HG03025 (cell line): ENCODE measurements at regions not wholly inside any gene's neighbourhood (a gene's known extent, or its start where the extent isn't known, plus 50 kb on each side); places are given as distances from the start of the nearest gene placed in this dataset.

Experiments
- ATAC-seq: cut with Tn5 transposase; IDR thresholded peaks from one replicate; pipeline ENCODE4 v1.9.1; 2021; ENCODE audit warnings: mild to moderate bottlenecking, moderate library complexity; ENCODE audit not compliant: unreplicated experiment, low FRiP score

DNA sequence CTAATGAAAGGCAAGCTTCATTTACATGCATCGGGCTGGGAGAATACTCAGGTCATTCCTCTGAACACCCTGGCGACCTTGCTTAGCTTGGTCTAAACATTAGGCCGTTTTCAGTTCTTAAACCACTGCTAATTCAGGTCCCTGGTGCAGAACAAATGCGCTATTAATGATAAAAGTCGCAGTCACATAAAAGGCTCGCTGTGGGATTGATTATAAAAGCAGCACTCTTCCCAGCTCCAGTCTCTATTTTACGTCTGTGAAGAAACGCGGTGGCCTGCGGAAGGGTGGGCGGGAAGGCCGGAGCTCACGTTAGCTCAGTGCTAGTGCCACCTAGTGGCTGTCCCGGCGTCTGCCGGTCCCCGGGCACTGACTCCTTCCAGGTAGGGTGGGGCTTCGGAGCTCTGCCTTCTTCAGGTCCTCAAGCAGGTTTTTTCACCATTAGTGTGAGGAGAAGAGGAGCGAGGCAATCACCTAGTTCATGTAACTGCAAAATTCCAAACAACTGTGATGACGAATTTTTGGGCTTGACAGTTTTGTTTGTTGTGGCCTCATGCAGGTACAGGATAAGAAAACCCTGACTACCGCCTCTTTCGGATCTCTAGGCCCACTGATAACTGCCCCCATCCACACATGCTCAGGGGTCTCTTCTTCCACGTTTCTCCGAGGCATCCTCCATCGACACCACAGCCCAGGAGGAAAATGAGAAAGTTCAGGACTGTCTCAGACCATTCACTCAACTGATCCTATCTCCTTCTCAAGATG lies 66.5 kb upstream of the CLMP start:
- no peak for ATAC-seq

DNA sequence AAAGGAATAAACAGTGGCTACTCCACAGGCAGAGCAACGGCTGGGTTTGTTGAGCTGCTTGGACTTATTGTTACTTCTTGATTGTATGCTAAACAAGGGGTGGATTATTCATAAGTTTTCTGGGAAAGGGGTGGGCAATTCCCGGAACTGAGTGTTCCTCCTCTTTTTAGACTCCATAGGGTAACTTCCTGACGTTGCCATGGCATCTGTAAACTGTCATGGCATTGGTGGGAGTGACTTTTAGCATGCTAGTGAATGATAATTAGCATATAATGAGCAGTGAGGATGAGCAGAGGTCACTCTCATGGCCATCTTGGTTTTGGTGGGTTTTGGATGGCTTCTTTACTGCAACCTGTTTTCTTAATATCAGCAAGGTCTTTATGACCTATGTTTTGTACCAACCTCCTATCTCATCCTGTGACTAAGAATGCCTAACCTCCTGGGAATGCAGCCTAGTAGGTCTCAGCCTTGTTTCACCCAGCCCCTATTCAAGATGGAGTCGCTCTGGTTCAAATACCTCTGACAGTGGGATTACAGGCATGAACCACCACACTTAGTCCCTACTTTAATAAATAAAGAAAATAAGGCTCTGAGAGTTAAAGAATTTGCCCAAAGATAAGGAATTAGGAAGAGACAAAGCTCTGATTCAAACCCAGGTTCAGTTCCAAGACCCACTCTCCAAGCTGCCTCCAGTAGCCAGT lies 65.6 kb upstream of the CLMP start:
- no peak for ATAC-seq

DNA sequence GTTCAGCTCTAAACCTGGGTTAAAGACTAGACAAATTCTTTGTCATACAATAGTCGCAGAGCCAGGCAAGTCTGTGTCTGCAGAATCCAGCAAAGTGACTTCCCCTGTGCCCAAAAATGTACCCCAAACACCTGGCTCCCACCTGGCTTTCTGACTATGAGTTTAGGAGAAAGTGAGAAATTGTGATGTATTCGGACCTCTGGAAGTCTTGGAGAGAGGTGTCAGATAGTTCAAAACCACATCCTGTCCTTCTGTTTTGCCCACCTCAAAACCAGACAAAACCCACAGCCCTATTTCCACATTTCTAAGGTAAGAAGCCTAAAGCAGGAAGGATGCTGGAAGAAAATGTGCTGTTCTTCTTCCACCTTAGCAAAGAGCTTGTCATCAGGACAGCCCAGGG lies 63.8 kb upstream of the CLMP start:
- ATAC-seq: no peak

DNA sequence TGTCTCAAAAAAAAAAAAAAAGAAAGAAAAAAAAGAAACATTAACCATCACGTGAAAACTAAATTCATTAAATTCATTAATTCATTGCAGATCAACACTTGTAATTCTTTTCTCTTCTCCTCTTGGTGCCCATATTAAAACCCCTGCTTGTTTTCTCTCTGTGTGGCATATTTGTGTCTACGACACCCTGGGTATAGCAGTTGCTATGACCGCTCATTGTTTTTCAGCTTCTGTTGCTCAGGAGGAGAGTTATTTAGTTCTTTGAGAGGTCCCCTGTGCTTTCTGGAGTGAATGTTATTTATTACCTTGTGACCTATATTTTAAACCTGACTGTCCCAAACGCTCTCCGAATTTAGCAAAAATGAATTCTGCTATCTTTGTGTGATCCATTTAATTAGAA lies 62.3 kb upstream of the CLMP start:
- ATAC-seq: no peak

DNA sequence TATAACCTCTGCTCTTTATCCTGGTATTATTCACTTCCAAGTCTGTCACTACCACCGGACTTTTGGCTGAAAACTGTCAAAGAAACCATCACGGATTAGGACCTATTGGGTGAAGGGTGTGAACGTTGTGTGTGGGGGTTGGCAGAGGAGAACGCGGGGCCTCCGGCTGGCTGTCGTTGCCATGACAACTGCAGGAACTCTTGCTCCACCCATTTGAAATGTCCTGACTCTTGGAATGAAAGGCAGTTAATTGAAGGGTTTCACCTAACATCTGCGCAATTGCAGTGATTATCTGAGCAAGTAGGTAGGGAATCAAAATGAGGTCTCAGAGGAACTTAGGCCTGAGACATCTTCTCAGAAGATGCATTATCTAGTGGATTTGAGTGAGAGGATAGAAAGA lies 60.9 kb upstream of the CLMP start:
- no peak for ATAC-seq

DNA sequence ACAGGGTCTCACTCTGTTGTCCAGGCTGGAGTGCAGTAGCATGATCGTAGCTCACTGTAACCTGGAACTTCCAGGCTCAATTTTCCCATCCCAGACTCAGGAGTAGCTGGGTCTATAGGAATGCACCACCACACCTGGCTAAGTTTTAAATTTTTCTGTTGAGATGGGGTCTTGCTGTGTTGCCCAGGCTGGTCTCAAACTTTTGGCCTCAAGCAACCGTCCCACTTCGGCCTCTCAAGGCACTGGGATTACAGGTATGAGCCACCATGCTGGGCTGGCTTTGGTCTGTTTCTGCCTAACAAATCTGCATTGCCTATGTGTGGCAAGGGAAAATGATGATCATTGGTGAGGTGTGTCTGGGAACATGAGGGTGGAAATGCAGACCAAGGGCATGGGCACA lies 59.3 kb upstream of the CLMP start:
- ATAC-seq: no peak

DNA sequence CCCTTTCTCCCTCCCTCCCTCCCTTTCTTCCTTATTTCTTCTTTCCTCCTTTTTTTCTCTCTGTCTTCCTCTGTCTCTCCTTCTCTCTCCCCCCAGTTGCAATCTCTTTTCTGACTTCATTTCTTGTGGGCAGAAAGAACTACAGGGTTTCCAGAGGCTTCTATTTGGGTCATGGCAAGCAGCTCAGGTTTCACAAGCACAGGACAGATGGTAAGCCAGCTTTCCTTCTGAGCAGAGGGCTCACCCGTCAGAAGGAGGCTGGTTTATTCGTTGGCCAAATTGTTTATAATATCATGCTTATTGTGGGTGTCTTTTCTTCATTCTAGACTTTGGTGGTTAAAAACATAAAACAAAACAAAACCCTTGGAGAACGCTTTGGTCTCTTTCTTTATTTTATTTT lies 58.9 kb upstream of the CLMP start:
- no peak for ATAC-seq

DNA sequence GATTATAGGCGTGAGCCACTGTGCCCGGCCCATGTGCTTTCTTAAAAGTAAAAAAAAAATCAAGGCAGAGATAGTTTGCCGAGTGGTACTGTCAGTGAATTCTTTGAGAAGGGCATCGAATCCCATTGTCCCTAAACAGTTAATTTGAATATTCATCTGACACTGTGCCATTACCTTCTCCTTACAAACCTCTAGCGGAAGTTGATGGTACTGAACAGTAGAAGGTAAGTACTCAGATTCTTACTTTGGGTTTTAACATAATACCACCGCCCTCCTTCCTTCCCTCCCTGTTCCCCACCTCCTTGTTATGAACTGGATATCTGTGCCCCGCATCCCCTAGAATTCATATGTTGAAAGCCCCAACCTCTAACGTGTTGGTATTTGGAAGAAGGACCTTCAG lies 58.2 kb upstream of the CLMP start:
- no peak for ATAC-seq

DNA sequence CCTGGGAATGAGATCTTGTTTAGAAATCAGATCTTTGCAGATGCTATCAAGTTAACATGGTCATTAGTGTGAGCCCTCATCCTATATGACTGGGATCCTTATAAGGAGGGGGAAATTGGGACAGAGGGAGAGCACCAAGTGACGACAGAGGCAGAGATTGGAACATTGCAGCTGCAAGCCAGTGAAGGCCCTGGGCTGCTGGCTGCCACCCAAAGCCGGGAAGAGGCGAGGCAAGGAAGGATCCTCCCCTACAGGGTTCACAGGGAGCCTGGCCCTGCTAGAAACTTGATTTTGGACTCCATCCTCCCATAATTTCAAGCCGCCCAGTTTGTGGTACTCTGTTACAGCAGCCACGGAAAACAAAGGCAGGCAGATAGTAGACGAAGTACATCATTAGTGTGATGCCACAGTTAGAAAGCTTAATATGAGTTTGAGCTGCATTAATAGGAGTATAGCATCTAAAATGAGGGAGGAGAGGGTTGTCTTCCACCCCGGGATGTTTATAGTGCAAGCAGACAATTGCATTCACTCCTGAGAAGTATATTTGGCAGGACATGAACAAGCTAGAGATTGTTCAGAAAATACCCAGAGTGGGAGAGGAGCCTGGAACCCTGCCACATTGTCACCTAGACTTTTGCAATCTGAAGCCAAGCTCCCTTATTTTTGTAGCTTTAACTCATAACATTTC lies 56.8 kb upstream of the CLMP start:
- no peak for ATAC-seq

DNA sequence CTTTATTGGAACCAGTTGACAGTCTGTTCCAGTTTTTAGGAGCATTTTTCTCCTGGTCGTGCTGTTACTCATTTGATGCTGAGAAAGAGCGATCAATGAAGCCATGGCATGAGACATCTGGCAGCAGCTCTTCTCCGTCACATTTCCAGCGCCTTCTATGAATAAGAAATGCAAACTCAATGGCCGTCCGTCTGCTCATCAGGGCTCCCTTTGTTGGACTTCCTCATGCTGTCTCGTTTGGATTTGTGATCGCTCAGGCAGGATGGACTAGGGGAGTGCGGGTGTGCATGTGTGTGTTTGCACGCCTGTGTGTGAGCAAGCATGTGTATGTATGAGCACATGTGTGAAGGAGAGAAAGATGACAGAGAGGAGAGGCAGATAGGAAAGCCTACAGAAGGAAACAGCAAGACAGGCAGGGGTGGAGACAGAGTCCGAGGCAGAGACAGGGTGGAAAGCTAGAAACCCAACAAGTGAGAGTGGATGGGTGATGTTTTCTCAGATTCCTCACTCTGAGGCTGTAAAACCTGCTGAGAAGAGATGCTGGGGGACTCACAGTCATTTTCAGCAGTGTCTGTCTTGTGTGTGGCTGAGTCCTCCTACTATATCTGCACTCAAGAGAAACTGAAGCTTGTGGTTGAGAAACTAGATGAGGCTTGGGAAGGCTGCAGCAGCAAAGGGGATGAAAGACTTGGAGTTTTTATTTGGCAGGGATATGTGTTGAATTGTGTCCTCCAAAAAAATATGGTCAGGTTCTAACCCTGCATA lies 56.0 kb upstream of the CLMP start:
- ATAC-seq: no peak

DNA sequence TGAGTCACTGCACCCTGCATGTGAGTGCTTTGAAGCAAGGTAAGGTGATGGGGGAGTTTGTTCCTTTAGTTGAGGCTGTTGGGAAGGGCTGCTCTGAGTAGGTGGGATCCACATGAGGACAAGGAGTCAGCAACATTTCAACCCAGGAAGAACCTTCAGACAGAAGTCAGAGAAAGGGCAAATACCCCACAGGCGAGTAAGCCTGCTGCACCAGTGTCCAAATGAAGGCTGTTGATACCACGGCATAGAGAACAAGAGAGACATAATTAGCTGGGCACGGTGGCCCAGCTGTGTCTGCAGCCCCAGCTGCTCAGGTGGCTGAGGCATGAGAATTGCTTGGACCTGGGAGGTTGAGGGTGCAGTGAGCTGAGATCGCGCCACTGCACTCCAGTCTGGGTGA lies 54.3 kb upstream of the CLMP start:
- no peak for ATAC-seq

DNA sequence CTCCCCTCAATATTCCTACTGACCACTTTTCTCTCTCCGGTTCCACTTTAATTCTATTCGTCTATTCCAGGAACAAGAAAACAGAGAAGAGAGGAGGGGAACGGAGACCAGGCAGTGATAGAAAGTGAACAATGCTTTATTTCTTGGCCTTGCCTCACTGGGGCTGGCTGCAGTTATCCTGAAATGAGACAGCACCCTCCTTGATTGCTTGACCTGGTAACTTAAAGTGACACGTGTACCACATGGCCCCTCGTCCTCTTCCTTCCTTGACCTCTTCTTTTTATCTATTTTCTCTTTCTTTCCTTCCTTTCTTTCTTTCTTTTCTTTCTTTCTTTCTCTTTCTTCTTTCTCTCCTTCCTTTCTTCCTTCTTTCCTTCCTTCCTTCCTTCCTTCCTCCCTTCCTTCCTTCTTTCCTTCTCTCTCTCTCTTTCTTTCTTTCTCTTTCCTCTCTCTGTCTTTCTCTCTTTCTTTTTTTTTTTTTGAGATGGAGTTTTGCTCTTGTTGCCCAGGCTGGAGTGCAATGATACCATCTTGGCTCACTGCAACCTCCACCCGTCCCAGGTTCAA lies 52.8 kb upstream of the CLMP start:
- no peak for ATAC-seq

DNA sequence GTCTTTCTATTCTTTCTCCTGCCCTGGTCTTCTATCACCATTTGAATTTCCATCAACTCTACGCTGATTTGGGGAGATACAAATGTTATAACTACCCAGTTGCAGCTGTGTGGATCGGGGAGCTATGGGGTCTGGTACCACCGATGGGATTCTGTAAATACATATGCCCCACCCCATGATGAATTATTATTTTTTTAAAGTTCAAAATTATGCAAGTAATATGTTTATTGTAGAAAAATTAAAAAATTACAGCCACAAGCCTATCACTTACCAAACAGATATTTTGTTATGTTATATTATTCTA lies 52.4 kb upstream of the CLMP start:
- no peak for ATAC-seq

DNA sequence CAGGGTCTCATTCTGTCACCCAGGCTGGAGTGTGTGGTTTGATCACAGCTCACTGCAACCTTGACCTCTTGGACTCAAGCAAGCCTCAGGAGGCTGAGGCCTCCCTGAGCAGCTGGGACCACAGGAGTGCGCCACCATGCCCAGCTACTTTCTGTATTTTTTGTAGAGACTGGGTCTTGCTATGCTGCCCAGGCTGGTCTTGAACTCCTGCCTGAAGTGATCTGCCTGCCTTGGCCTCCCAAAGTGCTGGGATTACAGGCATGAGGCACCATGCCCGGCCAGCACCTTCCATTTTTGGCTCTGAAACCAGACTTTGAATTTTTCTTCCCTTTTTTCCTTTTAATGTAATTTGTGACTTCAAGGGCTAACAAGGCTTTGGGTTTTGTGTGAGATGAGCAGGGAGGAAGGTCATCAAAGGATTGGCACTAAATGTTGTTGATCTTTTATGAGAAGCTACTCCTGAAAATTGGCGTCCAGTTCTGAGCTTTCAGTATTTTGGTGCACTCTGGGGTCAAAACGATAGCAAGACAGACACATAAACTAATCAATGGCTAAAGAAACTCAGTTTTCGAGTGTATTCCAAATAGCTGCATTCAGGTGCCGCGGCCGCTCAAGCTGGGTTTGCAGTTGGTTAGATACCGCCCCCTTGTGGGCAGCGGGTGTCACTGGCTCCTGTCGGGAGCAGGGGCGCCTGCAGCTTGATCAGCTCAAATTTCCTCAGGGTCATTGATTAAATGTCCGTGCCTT lies 51.9 kb upstream of the CLMP start:
- ATAC-seq: peak; percentile 80

DNA sequence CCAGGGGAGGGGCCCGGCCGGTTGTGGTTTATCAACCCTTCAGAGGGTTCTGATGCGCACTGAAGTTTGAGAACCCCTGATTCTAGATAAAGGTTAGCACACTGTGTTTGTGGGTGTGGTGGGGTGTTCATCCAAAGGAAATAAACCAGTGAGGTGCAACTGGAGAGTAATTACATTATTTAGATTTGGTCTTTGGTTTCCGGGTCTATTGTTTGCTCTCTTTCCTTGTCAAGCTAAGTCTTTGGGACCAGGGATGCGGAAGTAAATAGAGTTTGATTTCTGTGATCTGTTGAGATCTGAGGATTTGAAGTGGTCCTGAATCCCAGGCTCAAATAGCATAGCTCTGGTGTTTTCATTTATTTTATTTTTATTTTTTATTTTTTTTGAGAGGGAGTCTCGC lies 50.5 kb upstream of the CLMP start:
- ATAC-seq: no peak
